ENCODE measurements at regions not wholly inside any gene's neighbourhood (a gene's known extent, or its start where the extent isn't known, plus 50 kb on each side); places are given as distances from the start of the nearest gene placed in this dataset.

DNA sequence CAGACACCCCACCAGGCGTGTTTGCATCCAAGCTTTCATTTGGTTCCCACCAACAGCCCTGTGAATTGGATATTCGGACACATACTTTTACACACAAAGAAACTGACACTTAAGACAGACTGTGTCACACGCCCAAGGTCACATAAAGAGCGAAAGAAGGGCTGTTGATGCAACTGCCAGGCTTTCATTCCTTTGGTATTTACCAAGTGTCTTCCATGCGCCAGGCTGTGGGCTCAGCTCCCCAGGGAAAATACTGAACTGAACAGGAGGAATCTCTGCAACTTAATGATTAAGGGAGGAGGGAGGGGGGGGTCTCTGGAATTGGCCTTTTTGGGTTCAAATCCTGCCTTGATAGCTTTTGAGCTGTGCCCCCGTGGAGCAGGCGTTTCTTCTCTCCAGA is 122.8 kb downstream of the ACTL8 start (continued):
- TF ChIP-seq, protein P1, sequence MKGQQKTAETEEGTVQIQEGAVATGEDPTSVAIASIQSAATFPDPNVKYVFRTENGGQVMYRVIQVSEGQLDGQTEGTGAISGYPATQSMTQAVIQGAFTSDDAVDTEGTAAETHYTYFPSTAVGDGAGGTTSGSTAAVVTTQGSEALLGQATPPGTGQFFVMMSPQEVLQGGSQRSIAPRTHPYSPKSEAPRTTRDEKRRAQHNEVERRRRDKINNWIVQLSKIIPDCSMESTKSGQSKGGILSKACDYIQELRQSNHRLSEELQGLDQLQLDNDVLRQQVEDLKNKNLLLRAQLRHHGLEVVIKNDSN (IDR thresholded peaks at IDR 0.05; ENCODE audit: borderline replicate concordance, low read depth), result no peak
- TF ChIP-seq ELF1 (IDR thresholded peaks at IDR 0.05) (no peak), TEAD4 (IDR thresholded peaks at IDR 0.05; ENCODE audit: borderline replicate concordance, insufficient read depth) (no peak), NFIC (IDR thresholded peaks at IDR 0.05; ENCODE audit: borderline replicate concordance) (no peak), NRF1 (IDR thresholded peaks at IDR 0.05; ENCODE audit: low read depth, low read length) (no peak), POLR2AphosphoS5 (IDR thresholded peaks at IDR 0.05; ENCODE audit: low read depth, low read length) (no peak), EP300 (IDR thresholded peaks at IDR 0.05; ENCODE audit: borderline replicate concordance in 1 of 2, low read depth in 1 of 2, low read length in 1 of 2) (no peak)
- TF ChIP-seq, protein P2, sequence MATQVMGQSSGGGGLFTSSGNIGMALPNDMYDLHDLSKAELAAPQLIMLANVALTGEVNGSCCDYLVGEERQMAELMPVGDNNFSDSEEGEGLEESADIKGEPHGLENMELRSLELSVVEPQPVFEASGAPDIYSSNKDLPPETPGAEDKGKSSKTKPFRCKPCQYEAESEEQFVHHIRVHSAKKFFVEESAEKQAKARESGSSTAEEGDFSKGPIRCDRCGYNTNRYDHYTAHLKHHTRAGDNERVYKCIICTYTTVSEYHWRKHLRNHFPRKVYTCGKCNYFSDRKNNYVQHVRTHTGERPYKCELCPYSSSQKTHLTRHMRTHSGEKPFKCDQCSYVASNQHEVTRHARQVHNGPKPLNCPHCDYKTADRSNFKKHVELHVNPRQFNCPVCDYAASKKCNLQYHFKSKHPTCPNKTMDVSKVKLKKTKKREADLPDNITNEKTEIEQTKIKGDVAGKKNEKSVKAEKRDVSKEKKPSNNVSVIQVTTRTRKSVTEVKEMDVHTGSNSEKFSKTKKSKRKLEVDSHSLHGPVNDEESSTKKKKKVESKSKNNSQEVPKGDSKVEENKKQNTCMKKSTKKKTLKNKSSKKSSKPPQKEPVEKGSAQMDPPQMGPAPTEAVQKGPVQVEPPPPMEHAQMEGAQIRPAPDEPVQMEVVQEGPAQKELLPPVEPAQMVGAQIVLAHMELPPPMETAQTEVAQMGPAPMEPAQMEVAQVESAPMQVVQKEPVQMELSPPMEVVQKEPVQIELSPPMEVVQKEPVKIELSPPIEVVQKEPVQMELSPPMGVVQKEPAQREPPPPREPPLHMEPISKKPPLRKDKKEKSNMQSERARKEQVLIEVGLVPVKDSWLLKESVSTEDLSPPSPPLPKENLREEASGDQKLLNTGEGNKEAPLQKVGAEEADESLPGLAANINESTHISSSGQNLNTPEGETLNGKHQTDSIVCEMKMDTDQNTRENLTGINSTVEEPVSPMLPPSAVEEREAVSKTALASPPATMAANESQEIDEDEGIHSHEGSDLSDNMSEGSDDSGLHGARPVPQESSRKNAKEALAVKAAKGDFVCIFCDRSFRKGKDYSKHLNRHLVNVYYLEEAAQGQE (IDR thresholded peaks at IDR 0.05; ENCODE audit: low read depth, low read length), result no peak

DNA sequence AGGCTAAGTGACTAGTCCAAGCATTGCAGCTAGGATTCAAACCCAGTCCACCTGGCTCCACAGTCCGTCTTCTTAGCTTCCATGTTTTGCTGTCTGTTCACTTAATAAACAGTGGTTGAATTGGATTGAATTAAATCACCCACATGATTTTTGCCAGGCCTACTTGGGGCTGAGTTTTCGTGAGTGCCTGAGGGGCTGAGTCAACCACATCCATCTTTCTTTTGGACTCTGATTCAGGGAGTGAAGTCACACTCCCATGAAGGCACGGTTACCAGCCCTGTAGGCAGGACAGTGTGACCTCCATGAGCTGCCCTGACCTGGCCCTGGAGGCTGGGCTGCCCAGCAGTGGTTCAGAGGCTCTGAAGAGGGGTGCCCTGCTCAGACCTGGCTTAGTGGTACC is 123.7 kb downstream of the ACTL8 start:
- Histone ChIP-seq H3K27me3 (ENCODE audit: insufficient read depth) (no peaks in the 10 kb centered on the region), H3K79me2 (ENCODE audit: insufficient read depth) (no peaks in the 10 kb centered on the region), H3K9me3 (no peaks in the 10 kb centered on the region), H3K27ac (ENCODE audit: low read depth in 2 of 2, low read length in 1 of 2) (peak overlapping the region in 1 of 2 experiments; percentile 25; a peak in 1 of 4 replicates), H3K4me2 (peak overlapping the region; percentile 16; the same call in 1 of the 2 replicates), H3K9ac (no peak overlapping the region), H4K20me1 (ENCODE audit: insufficient read depth) (no peaks in the 10 kb centered on the region), H3K4me1 (ENCODE audit: control insufficient read depth in 1 of 2, insufficient read depth in 2 of 2, low read depth in 1 of 2, low read length in 1 of 2) (peaks cover 21 to 27% of the 10 kb centered on the region in 2 experiments; a peak in 3 of 4 replicates), H3K4me3 (ENCODE audit: low read depth in 2 of 2, low read length in 1 of 2) (no peak overlapping the region), H2AFZ (ENCODE audit: low read depth) (peak overlapping the region; percentile 50; the same call in 1 of the 2 replicates), H3F3A (replicated peaks; ENCODE audit: insufficient read depth) (peaks cover 13% of the 10 kb centered on the region), H3K9me2 (no peaks in the 10 kb centered on the region), H3K36me3 (replicated peaks in 1 of 2; ENCODE audit: control insufficient read depth in 1 of 2, insufficient read depth in 2 of 2, low read length in 1 of 2) (no peaks in the 10 kb centered on the region)
- CTCF ChIA-PET, result interaction anchor here (1.2 to 2.4 kb wide), 4 partner anchors 10 to 222 kb away, joined by 3 to 6 read pairs (median 4); no protein-coding TSS in a partner anchor
- POLR2A ChIA-PET, result no interaction called here
- 0% methylated on average over 3 of the region's 3 CpGs for WGBS (ENCODE audit: low lambda C conversion rate)
- peak; percentile 67 for DNase-seq
- TF ChIP-seq, protein P3, sequence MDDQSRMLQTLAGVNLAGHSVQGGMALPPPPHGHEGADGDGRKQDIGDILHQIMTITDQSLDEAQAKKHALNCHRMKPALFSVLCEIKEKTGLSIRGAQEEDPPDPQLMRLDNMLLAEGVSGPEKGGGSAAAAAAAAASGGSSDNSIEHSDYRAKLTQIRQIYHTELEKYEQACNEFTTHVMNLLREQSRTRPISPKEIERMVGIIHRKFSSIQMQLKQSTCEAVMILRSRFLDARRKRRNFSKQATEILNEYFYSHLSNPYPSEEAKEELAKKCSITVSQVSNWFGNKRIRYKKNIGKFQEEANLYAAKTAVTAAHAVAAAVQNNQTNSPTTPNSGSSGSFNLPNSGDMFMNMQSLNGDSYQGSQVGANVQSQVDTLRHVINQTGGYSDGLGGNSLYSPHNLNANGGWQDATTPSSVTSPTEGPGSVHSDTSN (IDR thresholded peaks at IDR 0.05), result peak; percentile 84
- TF ChIP-seq SMC3 (IDR thresholded peaks at IDR 0.05; ENCODE audit: low read depth, low read length) (no peak), MEF2A (IDR thresholded peaks at IDR 0.05; ENCODE audit: borderline replicate concordance, low read depth) (no peak), TEAD4 (IDR thresholded peaks at IDR 0.05; ENCODE audit: borderline replicate concordance, insufficient read depth) (peak; percentile 31; the same call in 1 of the 2 replicates), EP300 (IDR thresholded peaks at IDR 0.05; ENCODE audit: borderline replicate concordance in 1 of 2, low read depth in 1 of 2, low read length in 1 of 2) (peak; percentile 61 to 83; a peak in 3 of 4 replicates), POLR2AphosphoS5 (IDR thresholded peaks at IDR 0.05; ENCODE audit: low read depth, low read length) (no peak; the same call in 1 of the 2 replicates), RCOR1 (IDR thresholded peaks at IDR 0.05; ENCODE audit: low read length) (peak; percentile 73; the same call in 1 of the 2 replicates), YY1 (IDR thresholded peaks at IDR 0.05; ENCODE audit: low read depth) (no peak)
- TF ChIP-seq, protein P2 (IDR thresholded peaks at IDR 0.05; ENCODE audit: low read depth, low read length), result no peak
- TF ChIP-seq, protein P4, sequence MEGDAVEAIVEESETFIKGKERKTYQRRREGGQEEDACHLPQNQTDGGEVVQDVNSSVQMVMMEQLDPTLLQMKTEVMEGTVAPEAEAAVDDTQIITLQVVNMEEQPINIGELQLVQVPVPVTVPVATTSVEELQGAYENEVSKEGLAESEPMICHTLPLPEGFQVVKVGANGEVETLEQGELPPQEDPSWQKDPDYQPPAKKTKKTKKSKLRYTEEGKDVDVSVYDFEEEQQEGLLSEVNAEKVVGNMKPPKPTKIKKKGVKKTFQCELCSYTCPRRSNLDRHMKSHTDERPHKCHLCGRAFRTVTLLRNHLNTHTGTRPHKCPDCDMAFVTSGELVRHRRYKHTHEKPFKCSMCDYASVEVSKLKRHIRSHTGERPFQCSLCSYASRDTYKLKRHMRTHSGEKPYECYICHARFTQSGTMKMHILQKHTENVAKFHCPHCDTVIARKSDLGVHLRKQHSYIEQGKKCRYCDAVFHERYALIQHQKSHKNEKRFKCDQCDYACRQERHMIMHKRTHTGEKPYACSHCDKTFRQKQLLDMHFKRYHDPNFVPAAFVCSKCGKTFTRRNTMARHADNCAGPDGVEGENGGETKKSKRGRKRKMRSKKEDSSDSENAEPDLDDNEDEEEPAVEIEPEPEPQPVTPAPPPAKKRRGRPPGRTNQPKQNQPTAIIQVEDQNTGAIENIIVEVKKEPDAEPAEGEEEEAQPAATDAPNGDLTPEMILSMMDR (IDR thresholded peaks at IDR 0.05), result no peak
- TF ChIP-seq, protein P5, sequence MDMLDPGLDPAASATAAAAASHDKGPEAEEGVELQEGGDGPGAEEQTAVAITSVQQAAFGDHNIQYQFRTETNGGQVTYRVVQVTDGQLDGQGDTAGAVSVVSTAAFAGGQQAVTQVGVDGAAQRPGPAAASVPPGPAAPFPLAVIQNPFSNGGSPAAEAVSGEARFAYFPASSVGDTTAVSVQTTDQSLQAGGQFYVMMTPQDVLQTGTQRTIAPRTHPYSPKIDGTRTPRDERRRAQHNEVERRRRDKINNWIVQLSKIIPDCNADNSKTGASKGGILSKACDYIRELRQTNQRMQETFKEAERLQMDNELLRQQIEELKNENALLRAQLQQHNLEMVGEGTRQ (IDR thresholded peaks at IDR 0.05; ENCODE audit: borderline replicate concordance, low read depth, low read length), result no peak
- TF ChIP-seq, protein P6, sequence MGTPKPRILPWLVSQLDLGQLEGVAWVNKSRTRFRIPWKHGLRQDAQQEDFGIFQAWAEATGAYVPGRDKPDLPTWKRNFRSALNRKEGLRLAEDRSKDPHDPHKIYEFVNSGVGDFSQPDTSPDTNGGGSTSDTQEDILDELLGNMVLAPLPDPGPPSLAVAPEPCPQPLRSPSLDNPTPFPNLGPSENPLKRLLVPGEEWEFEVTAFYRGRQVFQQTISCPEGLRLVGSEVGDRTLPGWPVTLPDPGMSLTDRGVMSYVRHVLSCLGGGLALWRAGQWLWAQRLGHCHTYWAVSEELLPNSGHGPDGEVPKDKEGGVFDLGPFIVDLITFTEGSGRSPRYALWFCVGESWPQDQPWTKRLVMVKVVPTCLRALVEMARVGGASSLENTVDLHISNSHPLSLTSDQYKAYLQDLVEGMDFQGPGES (IDR thresholded peaks at IDR 0.05; ENCODE audit: low read depth, low read length), result no peak
